HCT116 (cell line): ENCODE measurements at regions not wholly inside any gene's neighbourhood (a gene's known extent, or its start where the extent isn't known, plus 50 kb on each side); places are given as distances from the start of the nearest gene placed in this dataset.

Source experiments
- ATAC-seq: fragments of 200-7000 bp; cut with Tn5 transposase; 2 replicates; pipeline ENCODE4 v1.9.1; 2020; ENCODE audit warnings: mild to moderate bottlenecking, moderate library complexity
- BruUV-seq: library from RNA; stranded (reverse); fragments of 400-500 nt; replicated peaks from 2 replicates; lab custom pipeline; 2021; lab: Mats Ljungman, UMichigan
- CTCF ChIA-PET: fragments of 300-600 bp; sonication (Branson Sonifier 250); formaldehyde crosslinking; loops from one replicate; lab custom pipeline; 2021; ENCODE audit warnings: antibody characterized with exemption; lab: Charles Lee
- POLR2A ChIA-PET: fragments of 300-600, 350-600 bp; sonication (Branson Sonifier 250); formaldehyde crosslinking; loops from one replicate; lab custom pipeline; 2021; ENCODE audit warnings: antibody characterized with exemption; lab: Charles Lee
- RAD21 ChIA-PET, 2 experiments: fragments of 300-600 bp; sonication (Branson Sonifier 250); formaldehyde crosslinking; loops; one replicate each; lab custom pipeline; 2023; ENCODE audit warnings: low total read pairs in 2 of 2; ENCODE audit not compliant: uncharacterized antibody in 2 of 2, unreplicated experiment in 2 of 2, low non-redundant PET in 1 of 2; lab: Charles Lee
- DNase-seq: peaks from one replicate; pipeline ENCODE4 v3.0.0-alpha.2; 2010; ENCODE audit warnings: low read depth, low spot score
- H2AFZ ChIP-seq: fragments of 200-600 bp; shearing (Covaris generic), sonication (generic); 2 replicates; pipeline ENCODE4 v1.6.1; 2017; ENCODE audit warnings: low read depth, mixed run types, mixed read lengths, antibody characterized with exemption, low read length; ENCODE audit not compliant: poor library complexity, severe bottlenecking
- H3K27ac ChIP-seq: 2 replicates; pipeline ENCODE4 v1.5.1; 2012; ENCODE audit warnings: low read depth, low read length
- H3K27me3 ChIP-seq: fragments of 200-600 bp; sonication (generic); 2 replicates; pipeline ENCODE4 v1.6.1; 2016; ENCODE audit warnings: mixed run types, low read length, mixed read lengths; ENCODE audit not compliant: insufficient read depth
- H3K36me3 ChIP-seq, 2 experiments: fragments of 200-500 bp in 1 of 2; fragments of 200-600 bp in 1 of 2; sonication (Bioruptor generic) in 1 of 2; sonication (generic) in 1 of 2; 2 replicates each; pipeline versions ENCODE4 v1.5.1 to v1.6.1; 2014 to 2016; ENCODE audit warnings: low read length in 2 of 2, inconsistent platforms in 1 of 2, mixed read lengths in 1 of 2, mixed run types in 1 of 2; ENCODE audit not compliant: insufficient read depth in 2 of 2, control insufficient read depth in 1 of 2
- H3K4me1 ChIP-seq, 2 experiments: fragments of 200-600 bp in 1 of 2; sonication (generic) in 1 of 2; 2 replicates each; pipeline versions ENCODE4 v1.5.1 to v1.6.1; 2012 to 2017; ENCODE audit warnings: low read length in 2 of 2, inconsistent platforms in 1 of 2, mild to moderate bottlenecking in 1 of 2, mixed read lengths in 1 of 2, mixed run types in 1 of 2, moderate library complexity in 1 of 2; ENCODE audit not compliant: insufficient read depth in 2 of 2, control insufficient read depth in 1 of 2
- H3K4me2 ChIP-seq: fragments of 200-600 bp; sonication (generic); 2 replicates; pipeline ENCODE4 v1.6.1; 2017; ENCODE audit warnings: mixed run types, low read length, mixed read lengths
- H3K4me3 ChIP-seq, 2 experiments: fragments of 200-600 bp in 1 of 2; sonication (generic) in 1 of 2; replicated peaks in 1 of 2; 2 replicates each; pipeline ENCODE4 v1.5.1; 2011 to 2016; ENCODE audit warnings: low read length in 2 of 2, control low read depth in 1 of 2, low read depth in 1 of 2, mild to moderate bottlenecking in 1 of 2, mixed read lengths in 1 of 2, mixed run types in 1 of 2
- H3K79me2 ChIP-seq: fragments of 200-600 bp; sonication (generic); 2 replicates; pipeline ENCODE4 v1.6.1; 2017; ENCODE audit warnings: mild to moderate bottlenecking, mixed run types, low read length, moderate library complexity, mixed read lengths; ENCODE audit not compliant: insufficient read depth
- H3K9ac ChIP-seq: fragments of 200-600 bp; sonication (generic); 2 replicates; pipeline ENCODE4 v1.6.1; 2016; ENCODE audit warnings: low read length, mixed read lengths
- H3K9me2 ChIP-seq: fragments of 200-600 bp; sonication (generic), shearing (Covaris generic); 2 replicates; pipeline ENCODE4 v1.6.1; 2017; ENCODE audit warnings: mixed run types, mild to moderate bottlenecking, moderate library complexity; ENCODE audit not compliant: insufficient read depth
- H3K9me3 ChIP-seq, 2 experiments: fragments of 200-500 bp in 1 of 2; fragments of 200-600 bp in 1 of 2; sonication (Bioruptor generic) in 1 of 2; sonication (generic) in 1 of 2; 2 replicates each; pipeline ENCODE4 v1.6.1; 2014 to 2017; ENCODE audit warnings: low read length in 2 of 2, mixed read lengths in 2 of 2, inconsistent platforms in 1 of 2, low read depth in 1 of 2, mild to moderate bottlenecking in 1 of 2, mixed run types in 1 of 2, moderate library complexity in 1 of 2; ENCODE audit not compliant: control insufficient read depth in 1 of 2, insufficient read depth in 1 of 2
- H4K20me1 ChIP-seq: fragments of 200-600 bp; sonication (generic), shearing (Covaris generic); 2 replicates; pipeline ENCODE4 v1.6.1; 2017; ENCODE audit warnings: mixed run types, mild to moderate bottlenecking, moderate library complexity; ENCODE audit not compliant: insufficient read depth
- CBX3 ChIP-seq: IDR thresholded peaks from 2 replicates; pipeline ENCODE4 v1.6.1; 2012; ENCODE audit warnings: low read depth
- EGR1 ChIP-seq: IDR thresholded peaks from 2 replicates; pipeline ENCODE4 v1.6.1; 2012; ENCODE audit warnings: low read depth
- ELF1 ChIP-seq: IDR thresholded peaks from 2 replicates; pipeline ENCODE4 v1.6.1; 2012; ENCODE audit warnings: low read depth, borderline replicate concordance
- EZH2 ChIP-seq: fragments of 200-600 bp; sonication (generic); IDR thresholded peaks from 2 replicates; pipeline ENCODE4 v1.6.1; 2017; ENCODE audit warnings: antibody characterized with exemption, mixed run types
- FOSL1 ChIP-seq: IDR thresholded peaks from 2 replicates; pipeline ENCODE4 v1.6.1; 2012; ENCODE audit warnings: low read depth
- JUND ChIP-seq: IDR thresholded peaks from 2 replicates; pipeline ENCODE4 v1.6.1; 2012
- POLR2A ChIP-seq: IDR thresholded peaks from 2 replicates; pipeline ENCODE4 v1.7.0; 2011; ENCODE audit warnings: borderline replicate concordance; ENCODE audit not compliant: insufficient read depth, insufficient read length; ENCODE audit errors: extremely low read depth
- SIN3A ChIP-seq: IDR thresholded peaks from 2 replicates; pipeline ENCODE4 v1.6.1; 2012; ENCODE audit warnings: low read depth
- SP1 ChIP-seq: IDR thresholded peaks from 2 replicates; pipeline ENCODE4 v1.6.1; 2012; ENCODE audit warnings: low read depth
- SRF ChIP-seq: IDR thresholded peaks from 2 replicates; pipeline ENCODE4 v1.6.1; 2012; ENCODE audit warnings: low read depth
- ZBTB33 ChIP-seq: IDR thresholded peaks from 2 replicates; pipeline ENCODE4 v1.6.1; 2011; ENCODE audit warnings: mild to moderate bottlenecking, low read length, moderate library complexity; ENCODE audit not compliant: insufficient replicate concordance; ENCODE audit errors: extremely low read depth
- intact Hi-C: fragments of 100-400 bp; cut with micrococcal nuclease; formaldehyde crosslinking; loops from 2 replicates; pipeline ENCODE4 v1.10.0; 2022
- TF ChIP-seq, protein P1 (sequence below): IDR thresholded peaks from 2 replicates; pipeline ENCODE4 v1.6.1; 2012
- TF ChIP-seq, protein P2 (sequence below), 3 experiments: fragments of 200-600 bp in 1 of 3; sonication (generic) in 1 of 3; IDR thresholded peaks in 2 of 3; conservative IDR thresholded peaks in 1 of 3; 2 replicates each; pipeline ENCODE4 v1.5.1; 2012 to 2017; ENCODE audit warnings: low read depth in 2 of 3, low read length in 2 of 3, antibody characterized with exemption in 1 of 3, borderline replicate concordance in 1 of 3, control low read depth in 1 of 3, mild to moderate bottlenecking in 1 of 3, mixed read lengths in 1 of 3, mixed run types in 1 of 3, moderate library complexity in 1 of 3; ENCODE audit not compliant: insufficient read depth in 1 of 3

DNA sequence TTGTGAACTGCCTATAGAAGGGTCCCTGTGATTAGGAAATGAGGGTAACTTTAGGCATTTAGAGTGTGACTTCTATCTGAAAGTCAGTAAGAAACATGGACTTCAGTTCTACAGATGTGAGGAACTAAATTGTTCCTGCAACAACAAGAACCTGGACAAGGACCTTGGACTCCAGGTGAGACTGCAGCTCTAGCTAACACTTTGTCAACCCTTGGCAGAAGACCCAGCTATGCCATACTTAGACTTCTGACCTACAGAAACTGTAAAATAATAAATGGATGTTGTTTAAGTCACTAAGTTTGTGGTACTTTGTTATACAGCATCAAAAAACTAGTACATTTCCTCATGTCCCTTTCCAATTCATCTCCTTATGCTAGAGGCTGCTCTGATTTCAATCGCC lies 580.8 kb downstream of the IQCM start:
- no peaks in the 10 kb centered on the region for H4K20me1 ChIP-seq
- DNase-seq (no peak), ATAC-seq (no peak)
- H3K36me3 ChIP-seq, result no peaks in the 10 kb centered on the region
- ChIA-PET RAD21 (no interaction called here), POLR2A (no interaction called here), CTCF (no interaction called here)
- no TSS peak for BruUV-seq
- no peak overlapping the region for H3K4me3 ChIP-seq
- no peaks in the 10 kb centered on the region for H3K79me2 ChIP-seq
- no peak for TF ChIP-seq EZH2
- TF ChIP-seq SIN3A, result no peak
- no peak for TF ChIP-seq SP1
- no peak for TF ChIP-seq EGR1
- TF ChIP-seq, protein P1, sequence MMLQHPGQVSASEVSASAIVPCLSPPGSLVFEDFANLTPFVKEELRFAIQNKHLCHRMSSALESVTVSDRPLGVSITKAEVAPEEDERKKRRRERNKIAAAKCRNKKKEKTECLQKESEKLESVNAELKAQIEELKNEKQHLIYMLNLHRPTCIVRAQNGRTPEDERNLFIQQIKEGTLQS, result no peak
- no peak for TF ChIP-seq FOSL1
- no peak for TF ChIP-seq JUND
- TF ChIP-seq ZBTB33, result no peak
- TF ChIP-seq ELF1, result no peak
- TF ChIP-seq POLR2A, result no peak
- TF ChIP-seq CBX3, result no peak
- no peak for TF ChIP-seq SRF
- TF ChIP-seq, protein P2, sequence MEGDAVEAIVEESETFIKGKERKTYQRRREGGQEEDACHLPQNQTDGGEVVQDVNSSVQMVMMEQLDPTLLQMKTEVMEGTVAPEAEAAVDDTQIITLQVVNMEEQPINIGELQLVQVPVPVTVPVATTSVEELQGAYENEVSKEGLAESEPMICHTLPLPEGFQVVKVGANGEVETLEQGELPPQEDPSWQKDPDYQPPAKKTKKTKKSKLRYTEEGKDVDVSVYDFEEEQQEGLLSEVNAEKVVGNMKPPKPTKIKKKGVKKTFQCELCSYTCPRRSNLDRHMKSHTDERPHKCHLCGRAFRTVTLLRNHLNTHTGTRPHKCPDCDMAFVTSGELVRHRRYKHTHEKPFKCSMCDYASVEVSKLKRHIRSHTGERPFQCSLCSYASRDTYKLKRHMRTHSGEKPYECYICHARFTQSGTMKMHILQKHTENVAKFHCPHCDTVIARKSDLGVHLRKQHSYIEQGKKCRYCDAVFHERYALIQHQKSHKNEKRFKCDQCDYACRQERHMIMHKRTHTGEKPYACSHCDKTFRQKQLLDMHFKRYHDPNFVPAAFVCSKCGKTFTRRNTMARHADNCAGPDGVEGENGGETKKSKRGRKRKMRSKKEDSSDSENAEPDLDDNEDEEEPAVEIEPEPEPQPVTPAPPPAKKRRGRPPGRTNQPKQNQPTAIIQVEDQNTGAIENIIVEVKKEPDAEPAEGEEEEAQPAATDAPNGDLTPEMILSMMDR (IDR thresholded peaks at IDR 0.05 in 2 of 3, conservative IDR thresholded peaks at IDR 0.05 in 1 of 3; ENCODE audit: borderline replicate concordance in 1 of 3, insufficient read depth in 1 of 3, low read depth in 2 of 3, low read length in 2 of 3), result no peak
- no peak overlapping the region for H3K9ac ChIP-seq
- no peaks in the 10 kb centered on the region for H3K9me2 ChIP-seq
- H3K4me2 ChIP-seq, result no peak overlapping the region
- H2AFZ ChIP-seq, result no peak overlapping the region
- no peaks in the 10 kb centered on the region for H3K4me1 ChIP-seq
- no peak overlapping the region for H3K27ac ChIP-seq
- intact Hi-C loops, result no loop called here
- no peaks in the 10 kb centered on the region for H3K27me3 ChIP-seq
- H3K9me3 ChIP-seq, result no peaks in the 10 kb centered on the region
